A673 (cell line): ENCODE measurements at regions not wholly inside any gene's neighbourhood (a gene's known extent, or its start where the extent isn't known, plus 50 kb on each side); places are given as distances from the start of the nearest gene placed in this dataset.

Source experiments
- EZH2 ChIP-seq: fragments of 200-600 bp; sonication (generic); IDR thresholded peaks from 2 replicates; pipeline ENCODE4 v1.6.1; 2017; ENCODE audit warnings: borderline replicate concordance, low read depth, mild to moderate bottlenecking, mixed read lengths, antibody characterized with exemption, low read length; ENCODE audit not compliant: poor library complexity, severe bottlenecking
- TF ChIP-seq, protein P1 (sequence below): fragments of 300-800, 200-600 bp; sonication (generic); conservative IDR thresholded peaks from 2 replicates; pipeline ENCODE4 v1.5.1; 2017; ENCODE audit warnings: low read depth, mild to moderate bottlenecking, antibody characterized with exemption, low read length, moderate library complexity, mixed read lengths

DNA sequence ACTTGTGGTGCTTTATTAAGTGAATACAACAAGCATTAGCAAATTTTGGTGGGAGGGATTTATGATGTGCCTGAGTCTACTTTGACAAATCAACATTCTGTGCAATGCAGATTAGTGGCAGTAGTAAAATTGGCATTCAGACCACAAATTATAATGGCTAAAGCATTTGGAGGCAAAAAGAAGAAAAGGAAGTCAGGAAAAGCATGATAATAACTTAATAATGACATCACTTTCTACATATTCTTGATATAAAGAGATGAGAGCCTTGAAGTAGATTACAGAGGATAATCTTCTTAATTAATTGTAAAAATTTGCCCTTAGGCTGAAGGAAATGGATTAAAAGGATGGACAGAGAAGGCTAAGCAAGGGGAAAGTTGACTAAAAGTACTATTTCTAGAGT is 126.0 kb downstream of the SLC6A15 start:
- TF ChIP-seq, protein P1, sequence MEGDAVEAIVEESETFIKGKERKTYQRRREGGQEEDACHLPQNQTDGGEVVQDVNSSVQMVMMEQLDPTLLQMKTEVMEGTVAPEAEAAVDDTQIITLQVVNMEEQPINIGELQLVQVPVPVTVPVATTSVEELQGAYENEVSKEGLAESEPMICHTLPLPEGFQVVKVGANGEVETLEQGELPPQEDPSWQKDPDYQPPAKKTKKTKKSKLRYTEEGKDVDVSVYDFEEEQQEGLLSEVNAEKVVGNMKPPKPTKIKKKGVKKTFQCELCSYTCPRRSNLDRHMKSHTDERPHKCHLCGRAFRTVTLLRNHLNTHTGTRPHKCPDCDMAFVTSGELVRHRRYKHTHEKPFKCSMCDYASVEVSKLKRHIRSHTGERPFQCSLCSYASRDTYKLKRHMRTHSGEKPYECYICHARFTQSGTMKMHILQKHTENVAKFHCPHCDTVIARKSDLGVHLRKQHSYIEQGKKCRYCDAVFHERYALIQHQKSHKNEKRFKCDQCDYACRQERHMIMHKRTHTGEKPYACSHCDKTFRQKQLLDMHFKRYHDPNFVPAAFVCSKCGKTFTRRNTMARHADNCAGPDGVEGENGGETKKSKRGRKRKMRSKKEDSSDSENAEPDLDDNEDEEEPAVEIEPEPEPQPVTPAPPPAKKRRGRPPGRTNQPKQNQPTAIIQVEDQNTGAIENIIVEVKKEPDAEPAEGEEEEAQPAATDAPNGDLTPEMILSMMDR = no peak
- TF ChIP-seq EZH2 = no peak
